ENCODE measurements at regions not wholly inside any gene's neighbourhood (a gene's known extent, or its start where the extent isn't known, plus 50 kb on each side); places are given as distances from the start of the nearest gene placed in this dataset.
A peak's percentile ranks its signal among the peaks of the same experiment; 100 is the strongest.
"Not testable (repeated sequence)": the region's sequence is repeated elsewhere in the genome, so short reads cannot be mapped to it uniquely, and the experiment has no call there.

DNA sequence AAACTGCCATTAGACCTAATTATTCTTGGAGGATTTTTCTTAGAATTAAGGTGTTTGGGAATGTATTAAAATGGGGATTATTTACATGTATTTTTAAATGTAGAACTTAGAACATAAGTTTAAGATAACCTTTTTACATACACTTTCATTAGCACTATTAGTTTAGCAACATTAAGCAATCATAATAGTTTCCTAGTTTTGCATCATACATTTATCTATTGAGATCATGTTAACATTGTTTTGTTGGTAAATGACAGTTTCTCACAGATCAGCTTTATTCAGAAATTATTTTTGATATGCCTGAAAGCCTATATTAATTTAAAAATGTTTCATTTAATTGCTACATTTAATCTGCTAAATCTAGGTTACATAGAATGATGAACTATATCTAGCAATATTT is 189.7 kb upstream of the PPP1R3A start:
- no peak for DNase-seq

DNA sequence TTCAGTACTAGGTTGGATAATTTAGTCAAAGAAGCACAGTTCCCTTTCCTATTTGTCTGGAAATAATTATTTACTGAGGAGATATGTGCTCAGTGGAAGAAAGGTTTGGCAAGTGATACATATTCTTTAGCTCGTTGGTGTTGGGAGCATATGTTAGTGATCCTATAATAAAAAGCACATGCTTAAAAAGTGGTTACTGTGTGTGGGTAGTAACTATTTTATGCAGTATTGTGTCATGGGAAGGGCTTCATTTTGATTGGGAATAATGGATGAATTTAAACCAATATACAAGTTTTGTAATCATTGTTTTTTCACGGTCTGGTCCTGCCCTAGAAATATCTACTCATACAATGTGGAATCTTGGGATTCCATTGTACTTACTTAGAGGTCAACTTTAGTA is 188.7 kb upstream of the PPP1R3A start:
- DNase-seq: no peak

DNA sequence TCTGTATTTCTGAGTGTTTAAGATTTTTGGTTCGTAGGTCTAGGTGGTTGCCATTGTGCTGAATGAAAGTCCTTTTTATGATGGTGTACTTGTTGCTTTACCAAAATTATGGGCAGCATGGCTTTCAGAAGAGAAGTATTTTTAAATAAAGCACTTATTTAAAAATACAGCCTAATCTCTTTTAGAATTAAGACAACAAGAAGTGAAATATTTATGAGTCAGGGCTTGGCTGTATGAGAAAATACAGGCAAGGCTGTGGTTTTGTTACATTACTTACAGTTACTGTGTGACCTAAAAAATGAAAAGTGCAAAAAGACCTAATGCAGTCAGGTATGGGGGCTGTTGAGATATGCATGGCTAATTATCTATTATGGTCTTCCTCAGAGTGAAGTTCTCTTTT is 185.2 kb upstream of the PPP1R3A start:
- no peak for DNase-seq

DNA sequence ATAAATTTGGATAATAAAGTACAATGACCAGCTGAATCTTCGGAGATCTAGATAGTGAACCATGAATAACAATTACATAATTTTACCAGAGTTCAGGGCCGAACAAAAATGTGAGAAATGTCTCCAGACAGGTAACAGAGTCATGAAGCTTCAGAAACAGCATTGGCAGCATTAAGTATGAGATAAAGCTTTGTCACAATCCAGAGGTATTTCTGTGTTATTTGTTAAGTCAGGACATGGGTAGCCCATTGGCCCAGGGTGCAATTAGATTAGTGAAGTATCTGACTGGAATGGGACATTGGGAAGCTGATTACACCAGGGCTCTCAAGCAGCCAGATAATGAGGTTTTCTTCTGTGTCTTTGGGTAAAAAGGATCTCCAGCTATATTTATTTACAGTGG is 184.2 kb upstream of the PPP1R3A start:
- no peak for DNase-seq

DNA sequence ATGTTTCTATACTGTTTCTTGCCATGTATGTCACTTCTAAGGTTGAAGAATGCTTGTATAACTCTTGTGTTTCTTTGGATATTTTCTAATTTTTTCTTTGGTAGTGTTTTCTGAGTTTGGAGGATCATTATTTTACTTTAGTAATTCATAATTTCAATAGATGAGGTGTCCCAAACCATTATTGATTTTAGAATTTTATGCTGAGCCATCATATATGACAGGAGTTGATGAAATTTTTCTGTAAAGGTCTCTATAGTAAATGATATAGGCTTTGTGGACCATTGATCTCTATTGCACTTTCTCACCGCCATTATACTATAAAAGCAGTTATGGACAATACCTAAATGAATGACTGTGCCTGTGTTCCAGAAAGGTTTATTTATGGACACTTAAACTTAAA is 183.3 kb upstream of the PPP1R3A start:
- no peak for DNase-seq

DNA sequence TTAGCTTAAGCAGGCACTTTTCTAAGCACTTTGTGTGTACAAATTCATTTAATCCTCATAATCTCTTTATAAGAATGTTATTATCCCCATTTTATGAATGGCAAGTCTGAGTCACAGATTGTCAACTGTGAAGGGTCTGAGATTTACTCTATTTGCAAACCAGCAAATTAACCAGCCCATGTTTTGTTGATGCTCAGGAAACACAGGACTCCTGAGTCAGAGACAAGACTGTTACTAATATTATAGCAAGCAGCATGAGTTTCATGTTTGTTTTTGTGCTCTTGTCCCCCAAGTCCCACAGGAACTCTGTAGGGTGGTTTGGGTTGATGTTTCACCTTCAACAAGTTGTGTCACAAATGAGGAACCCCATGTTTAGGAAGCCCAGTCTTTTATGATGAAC is 182.0 kb upstream of the PPP1R3A start:
- DNase-seq: no peak

DNA sequence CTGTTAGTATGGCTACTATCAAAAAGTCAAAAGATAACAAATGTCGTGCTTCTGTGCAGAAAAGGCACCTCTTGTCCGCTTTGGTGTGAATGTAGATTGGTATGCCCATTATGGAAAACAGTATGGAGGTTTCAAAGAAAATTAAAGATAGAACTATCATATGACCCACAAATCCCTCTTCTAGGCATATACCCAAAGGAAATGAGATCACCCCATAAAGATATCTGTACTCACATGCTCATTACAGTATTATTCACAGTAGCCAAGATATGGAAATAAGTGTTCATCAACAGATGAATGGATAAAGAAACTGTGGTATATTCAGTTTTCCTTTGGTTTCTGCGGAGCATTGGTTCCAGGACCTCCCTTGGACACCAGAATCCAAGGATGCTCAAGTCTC is 180.5 kb upstream of the PPP1R3A start:
- DNase-seq: no peak

DNA sequence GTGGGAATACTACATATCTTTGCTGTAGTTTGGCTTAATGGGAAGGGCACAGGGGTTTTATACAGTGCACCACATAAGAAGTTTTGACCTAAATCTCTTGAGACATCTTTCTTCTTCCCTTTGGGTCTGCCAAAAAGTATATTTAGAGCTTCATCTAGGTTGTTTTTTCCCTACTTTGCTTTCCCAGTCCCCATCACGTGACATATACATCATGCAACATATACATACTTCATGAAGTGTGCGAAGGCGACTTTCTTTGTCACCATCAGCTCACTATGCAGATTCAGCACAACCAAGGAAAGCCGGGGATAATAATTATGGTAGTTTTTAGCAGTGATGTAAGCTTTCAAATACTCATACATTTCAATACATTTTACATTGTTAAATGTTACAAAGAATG is 177.1 kb upstream of the PPP1R3A start:
- DNase-seq: no peak

DNA sequence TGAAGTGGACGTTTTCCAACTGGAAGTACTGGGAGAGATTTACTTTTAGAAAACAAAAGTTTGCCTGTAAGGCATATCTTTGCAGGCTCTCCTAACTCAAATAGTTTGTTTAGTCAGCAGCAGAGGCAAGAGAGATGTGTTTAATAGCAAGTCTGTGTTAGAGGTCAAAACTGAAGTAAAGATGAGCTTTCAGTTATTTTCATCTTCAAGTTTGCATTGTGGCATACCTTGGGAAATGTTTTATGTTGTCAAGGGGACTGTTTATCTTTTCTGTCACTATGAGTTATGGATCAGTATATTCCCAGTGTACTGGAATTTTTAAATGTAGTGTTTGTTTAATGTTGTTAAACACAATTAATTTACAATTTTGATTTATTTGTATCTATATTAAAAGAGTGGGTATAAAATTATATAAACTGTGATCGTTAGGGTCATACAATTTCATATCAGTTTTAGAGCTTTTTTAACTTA is 169.7 kb upstream of the PPP1R3A start:
- DNase-seq: no peak

DNA sequence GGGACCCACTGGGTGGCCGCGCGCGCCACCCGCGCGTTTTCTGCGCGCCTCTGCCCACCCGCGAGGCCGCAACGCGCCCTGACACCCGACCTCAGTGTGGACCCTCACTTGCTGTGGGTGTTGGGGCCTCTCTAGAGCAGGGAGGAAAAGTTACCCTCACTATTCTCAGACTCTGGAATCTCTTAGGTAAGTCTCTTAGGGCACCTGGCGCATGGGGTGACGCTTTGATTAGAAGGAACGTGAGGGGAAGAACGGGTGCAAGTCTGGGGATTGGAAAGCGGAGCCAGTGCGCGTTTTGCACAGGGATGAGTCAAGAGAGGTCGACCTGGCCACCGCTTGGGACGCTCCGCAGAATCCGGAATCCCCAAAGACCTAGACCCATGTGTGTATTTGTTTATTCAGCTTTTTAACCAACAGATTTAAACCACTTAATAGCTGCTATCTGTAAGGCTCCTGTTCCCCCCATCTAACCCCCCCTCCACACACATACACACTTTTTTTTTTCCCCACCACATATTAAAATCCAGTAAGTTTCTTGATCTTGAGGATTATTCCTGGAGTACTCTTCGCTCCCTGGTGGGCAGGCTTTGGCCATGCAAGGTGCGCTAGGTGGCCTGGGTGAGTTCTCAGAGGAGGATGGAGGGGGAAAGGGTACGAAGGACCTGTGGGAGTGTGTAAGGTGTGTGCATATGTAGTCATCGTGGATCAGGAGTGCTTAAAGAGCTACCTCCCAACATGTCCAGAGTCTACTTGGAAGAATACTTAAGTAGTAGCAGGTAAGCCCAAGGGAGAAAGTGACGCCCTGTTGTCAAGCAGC is 169.1 kb upstream of the PPP1R3A start:
- DNase-seq: no peak

DNA sequence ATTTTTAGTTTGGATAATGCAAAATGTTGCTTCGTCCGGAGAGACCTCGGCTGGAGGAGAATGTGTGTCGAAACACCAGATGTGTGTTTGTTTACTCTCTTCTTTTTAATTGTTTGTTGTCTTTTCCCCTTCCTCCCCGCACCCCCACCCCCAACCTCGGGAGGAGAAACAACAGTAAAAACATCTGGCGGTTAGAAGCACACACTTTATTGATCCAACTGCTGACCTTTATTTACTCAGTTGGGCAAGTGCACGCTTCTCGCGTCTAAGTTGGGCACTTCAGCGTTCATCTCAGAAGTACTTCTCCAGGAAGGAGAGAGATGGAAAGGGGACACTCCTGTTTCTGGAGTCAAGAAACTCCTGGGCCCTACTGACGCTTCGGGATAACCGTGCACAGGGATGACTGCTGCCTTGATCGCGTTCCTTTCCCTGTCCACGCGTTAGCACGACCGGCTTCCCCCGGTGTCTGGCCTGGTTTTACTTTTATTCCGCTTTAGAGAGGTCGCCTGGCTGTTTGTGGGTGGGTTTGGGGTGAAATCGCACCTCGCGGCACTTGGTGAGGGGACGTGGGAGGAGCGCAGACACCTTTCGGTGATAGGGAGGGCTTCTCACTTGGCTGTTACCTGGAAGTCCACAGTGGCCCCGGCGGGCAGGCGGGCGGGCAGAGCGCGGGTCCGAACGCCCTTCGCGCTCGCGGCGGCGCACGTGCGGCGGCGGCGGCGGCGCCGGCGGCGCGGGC is 168.3 kb upstream of the PPP1R3A start:
- DNase-seq: peak; percentile 19

DNA sequence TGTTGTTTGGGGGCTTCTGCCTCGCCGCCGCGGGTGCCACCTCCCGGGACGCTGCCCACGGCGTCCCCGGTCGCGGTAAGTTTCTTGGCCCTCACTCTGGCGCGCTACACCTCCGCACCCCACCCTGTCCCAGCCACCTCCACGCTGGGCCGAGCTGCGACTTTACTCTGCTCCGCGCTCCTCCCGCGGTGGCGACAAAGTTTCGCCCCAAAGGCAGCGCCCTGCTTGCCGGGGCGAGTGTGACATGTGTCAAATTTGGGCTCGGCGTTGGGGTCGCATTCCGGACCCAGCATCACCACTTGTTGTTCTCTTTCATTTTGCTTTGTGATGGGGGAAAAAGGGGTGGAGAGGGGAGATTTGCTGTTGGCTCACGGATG is 167.7 kb upstream of the PPP1R3A start:
- peak; percentile 13 for DNase-seq

DNA sequence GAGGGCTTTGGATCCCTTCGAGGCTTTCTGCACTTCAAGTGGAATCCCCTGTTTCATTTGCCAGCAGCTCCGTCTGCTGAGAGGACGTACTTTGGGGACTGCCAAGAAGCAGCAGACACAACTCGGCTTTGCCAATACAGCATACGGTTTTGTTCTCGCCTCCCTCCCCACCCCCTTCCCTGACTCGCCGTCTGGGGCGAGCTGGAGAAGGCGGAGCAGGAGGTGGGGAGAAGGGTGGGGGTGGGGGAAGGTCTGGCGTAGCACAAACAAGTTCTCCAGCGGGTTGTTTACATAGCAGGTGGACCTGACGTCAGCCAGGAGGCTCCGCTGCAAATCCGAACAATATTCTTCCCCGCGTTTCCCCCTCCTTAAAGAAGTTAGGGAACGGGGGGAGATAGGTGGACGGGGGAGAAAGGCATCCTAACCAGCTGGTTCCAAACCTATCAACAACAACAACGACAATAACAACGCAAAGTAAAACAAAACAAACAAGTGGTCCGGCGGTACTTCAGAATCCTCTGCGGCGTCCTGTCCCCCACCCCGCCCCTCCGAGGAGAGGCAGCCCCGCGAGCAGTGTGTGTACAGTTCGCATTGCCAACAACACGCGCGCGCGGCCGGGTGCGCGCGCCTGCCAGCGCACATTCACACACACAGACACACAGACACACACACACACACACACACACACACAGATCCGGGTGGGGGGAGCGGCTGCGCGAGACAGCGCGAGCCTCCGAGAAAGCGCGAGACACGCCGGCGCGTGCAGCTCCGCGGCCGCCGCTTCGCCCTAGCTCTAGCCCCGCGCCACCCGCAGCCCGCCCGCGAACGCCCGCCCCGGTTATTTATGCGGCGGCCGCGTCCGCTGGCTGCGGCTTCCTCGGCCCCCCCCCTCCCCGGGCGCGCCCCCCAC is 167.0 kb upstream of the PPP1R3A start:
- DNase-seq: peak; percentile 86

DNA sequence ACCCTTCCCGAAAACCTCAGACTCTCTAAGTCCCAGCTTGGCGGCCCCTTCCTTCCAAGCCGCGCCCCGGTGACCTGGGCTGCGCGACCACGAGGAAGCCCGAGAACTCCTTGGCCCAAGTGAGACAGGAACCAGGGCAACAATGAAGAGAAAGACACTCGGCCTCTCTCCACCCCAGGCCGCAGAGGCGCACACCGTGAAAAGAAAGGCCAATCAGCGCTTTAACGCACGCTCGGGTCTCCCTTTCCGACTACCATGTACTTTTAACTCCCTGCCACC is 166.4 kb upstream of the PPP1R3A start:
- no peak for DNase-seq

DNA sequence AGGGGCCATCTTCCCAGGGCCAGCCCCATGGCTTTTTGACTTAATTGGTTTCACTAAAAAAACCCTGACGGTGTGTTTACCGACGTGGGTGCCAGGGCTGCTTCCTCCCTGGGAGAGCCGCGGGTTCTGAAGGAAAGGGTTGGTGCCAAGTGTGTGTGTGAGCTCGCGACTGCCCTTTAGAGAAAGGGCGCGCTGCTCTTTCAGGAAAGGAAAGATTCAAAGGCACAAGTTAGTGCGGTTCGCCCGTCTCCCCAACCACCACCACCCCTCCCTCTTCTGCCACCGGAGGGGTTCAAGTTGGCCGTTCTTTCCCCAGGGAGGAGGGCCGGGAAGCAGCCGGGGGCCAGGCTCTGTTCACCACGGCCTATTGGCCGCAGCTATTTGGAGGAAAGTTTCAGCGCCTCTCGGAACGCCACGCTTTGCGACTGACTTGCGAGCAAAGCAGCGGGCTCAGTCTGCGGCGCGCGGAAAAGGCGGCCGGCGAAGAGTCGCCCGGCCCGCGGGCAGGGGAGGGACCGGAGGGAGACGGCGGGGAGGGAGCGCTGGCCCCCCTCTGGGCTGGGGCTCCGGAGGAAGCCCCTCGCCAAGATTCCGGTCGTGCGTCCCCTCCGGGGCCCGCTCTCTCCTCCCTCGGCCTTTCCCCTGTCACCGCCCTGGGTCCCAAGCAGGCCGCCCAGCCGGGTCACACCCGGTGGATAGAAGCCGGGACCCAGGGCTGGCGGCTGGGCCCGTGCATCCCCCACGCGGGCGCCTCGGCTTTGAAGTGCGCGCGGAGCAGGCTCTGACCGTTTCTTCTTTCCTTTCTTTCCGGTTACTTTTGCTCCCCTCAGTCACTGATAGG is 165.9 kb upstream of the PPP1R3A start:
- DNase-seq: peak; percentile 52

DNA sequence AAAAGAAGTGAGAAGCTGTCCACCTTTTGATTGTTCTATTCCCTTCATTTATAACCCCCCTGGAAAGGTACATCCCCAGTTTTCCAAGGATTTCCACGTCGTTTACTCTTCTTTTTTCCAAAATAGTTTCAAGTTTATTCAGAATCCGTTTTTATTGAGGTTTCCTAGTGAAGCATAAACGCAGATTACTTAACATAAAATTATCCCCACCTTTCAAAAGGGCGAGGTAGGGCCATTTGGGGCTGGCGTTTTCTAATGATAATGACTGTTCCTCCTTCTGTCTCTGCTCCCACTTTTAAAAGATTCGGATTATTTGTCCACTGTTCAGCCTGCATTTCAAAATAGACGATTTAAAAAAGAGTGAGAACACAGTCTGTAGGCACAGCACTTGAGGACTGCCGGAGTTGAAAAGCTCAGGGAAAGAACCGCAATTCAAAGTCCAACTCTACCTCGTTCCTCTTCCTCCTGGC is 165.2 kb upstream of the PPP1R3A start:
- DNase-seq: no peak

DNA sequence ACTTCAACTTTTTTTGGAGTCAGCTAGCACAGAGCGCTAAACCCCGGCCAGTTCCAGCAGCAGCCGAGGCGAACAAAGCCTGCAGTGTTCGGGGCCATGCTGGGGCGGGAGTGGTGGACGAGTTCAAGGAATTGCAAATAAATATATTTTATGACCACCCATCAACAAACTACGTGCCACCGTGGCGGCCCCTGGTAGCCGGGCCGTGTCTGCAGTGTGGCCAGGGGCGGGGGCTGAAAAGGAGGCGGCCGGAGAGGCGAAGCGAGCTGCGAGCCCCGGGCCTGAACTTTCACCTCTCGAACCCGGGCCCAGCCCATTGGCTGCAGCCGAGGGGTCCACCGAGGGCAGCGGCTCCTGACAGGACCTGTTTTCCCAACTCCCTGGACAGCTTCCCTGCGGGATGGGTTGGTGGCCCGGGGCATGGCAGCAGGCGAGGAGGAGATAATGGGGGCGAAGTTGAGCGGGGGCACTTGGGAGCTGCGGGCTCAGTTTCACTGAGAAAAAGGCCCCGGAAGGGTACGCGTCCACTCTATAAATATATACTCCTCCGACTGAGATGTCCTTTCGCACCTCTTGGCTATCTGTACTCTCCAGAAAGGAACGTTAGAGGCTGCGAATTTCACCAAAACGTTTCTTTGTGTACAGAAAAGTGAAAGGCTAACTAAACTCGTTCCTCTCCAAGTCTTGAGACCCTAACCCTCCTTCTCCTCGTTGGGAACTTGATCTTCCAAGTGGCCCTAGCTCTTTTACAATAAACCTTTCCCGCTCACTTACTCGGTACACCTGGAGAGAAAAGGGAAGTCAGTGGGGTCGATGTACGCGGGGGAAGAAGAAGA is 164.6 kb upstream of the PPP1R3A start:
- no peak for DNase-seq

DNA sequence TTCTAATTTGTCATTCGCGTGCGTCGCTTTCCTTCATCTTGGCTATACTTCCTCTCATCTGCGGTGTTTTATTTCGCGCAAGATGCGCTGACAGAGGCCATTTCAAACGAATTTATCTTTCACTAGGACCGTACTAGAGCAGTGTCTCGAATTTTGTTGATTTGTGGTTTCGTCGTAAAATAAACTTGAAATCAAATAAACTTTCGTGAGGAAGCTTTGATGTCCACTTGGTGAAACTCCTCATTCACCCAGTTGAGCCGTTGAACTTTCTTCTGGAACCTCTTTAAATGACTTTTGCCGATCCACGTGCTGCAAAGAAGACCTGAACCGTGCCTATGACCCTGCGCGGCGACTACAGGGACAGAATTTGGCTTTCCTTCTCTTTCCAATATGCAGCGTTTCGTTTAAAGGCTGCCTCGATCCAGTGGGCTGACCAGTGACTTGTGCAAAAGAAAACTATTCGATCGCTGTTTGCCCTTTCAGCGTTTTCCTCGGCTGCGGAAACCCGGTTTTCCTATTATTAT is 163.9 kb upstream of the PPP1R3A start:
- no peak for DNase-seq

DNA sequence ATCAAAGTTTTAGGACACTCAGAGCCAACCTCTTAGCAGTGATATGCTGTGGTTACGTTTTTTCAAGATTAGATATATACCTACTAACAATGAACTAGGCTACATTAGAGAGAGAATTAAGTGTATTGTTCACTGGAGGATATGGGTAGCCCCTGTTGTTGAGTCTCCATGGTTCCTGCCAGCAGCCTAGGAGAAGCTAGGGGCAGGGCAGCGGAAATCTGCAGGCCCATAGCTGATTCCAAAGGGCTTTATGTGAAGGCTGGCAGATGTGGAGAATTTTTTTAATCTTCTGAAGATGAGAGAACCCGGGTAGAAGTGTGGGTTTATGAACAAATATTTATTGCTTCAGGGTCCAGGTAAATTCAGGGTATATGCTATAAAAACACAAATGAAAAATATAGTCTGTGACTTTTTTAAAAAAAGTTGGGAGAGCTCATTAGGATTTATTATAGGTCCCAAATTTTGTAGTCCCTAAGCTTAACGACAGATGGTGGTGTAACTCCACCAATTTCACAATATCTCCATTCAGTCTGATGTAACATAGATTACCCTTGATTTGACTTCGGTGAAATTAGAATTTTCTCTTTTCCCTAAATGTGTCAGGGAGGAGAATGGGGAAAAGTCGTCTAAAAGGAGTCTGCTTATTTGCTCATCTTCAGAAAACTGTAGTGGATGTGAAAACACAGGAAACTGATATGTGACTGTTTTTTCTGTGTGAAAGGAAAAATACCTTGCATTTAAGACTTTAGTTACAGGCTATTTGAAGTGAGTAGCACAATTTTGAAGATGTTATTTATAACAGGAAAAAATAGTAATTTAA is 163.0 kb upstream of the PPP1R3A start:
- DNase-seq: peak; percentile 34

DNA sequence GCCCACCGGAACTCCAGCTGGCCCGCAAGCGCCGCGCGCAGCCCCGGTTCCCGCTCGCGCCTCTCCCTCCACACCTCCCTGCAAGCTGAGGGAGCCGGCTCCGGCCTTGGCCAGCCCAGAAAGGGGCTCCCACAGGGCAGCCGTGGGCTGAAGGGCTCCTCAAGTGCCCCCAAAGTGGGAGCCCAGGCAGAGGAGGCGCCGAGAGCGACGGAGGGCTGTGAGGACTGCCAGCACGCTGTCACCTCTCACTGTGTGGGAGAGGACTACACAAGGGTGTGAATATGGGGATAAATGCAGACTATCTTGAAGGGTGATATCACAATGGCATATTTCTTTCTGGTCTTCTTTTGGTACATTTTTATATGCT is 158.3 kb upstream of the PPP1R3A start:
- DNase-seq: not testable (repeated sequence)

Data from NCI-H1105 (cell line).